ENCODE measurements at regions not wholly inside any gene's neighbourhood (a gene's known extent, or its start where the extent isn't known, plus 50 kb on each side); places are given as distances from the start of the nearest gene placed in this dataset.
A peak's percentile ranks its signal among the peaks of the same experiment; 100 is the strongest.

- Histone ChIP-seq H3K27ac (no peak overlapping the region), H3K36me3 (no peaks in the 10 kb centered on the region), H3K4me1 (peaks cover 0 to under 1% (median 0%) of the 10 kb centered on the region in 4 donors), H3K27me3 (no peaks in the 10 kb centered on the region), H3K4me3 (no peak overlapping the region), H3K9me3 (peaks cover 0 to 9% (median 0%) of the 10 kb centered on the region in 4 donors)
- 83 to 87% methylated on average over 6 of the region's 6 CpGs for WGBS, 2 donors
- DNase-seq (ENCODE audit: low spot score in 2 of 2) = no peak
- TF ChIP-seq EP300 (IDR thresholded peaks at IDR 0.05) (no peak), POLR2A (IDR thresholded peaks at IDR 0.05) (no peak), CTCF (IDR thresholded peaks at IDR 0.05) (no peak)
Observed at GRCh38 chr2:220192994-220193753, 565.7 kb downstream of the SLC4A3 start.

- Histone ChIP-seq H3K27me3 (no peaks in the 10 kb centered on the region), H3K4me1 (peaks cover 0 to 15% (median 0%) of the 10 kb centered on the region in 4 donors), H3K27ac (no peak overlapping the region), H3K36me3 (no peaks in the 10 kb centered on the region), H3K4me3 (no peak overlapping the region), H3K9me3 (peaks cover 0 to 9% (median 0%) of the 10 kb centered on the region in 4 donors)
- no peak for DNase-seq (ENCODE audit: low spot score in 2 of 2)
- 88 to 89% methylated on average over 10 of the region's 10 CpGs for WGBS, 2 donors
- TF ChIP-seq POLR2A (IDR thresholded peaks at IDR 0.05) (no peak), EP300 (IDR thresholded peaks at IDR 0.05) (no peak), CTCF (IDR thresholded peaks at IDR 0.05) (no peak)
Observed at GRCh38 chr2:220194630-220195584, 567.5 kb downstream of the SLC4A3 start.

GRCh38 chr2:220198896-220199295 lies 571.5 kb downstream of the SLC4A3 start:
- Histone ChIP-seq H3K9me3 (no peaks in the 10 kb centered on the region), H3K4me1 (peaks cover 0 to 17% (median 0%) of the 10 kb centered on the region in 4 donors), H3K27me3 (no peaks in the 10 kb centered on the region), H3K36me3 (no peaks in the 10 kb centered on the region), H3K27ac (no peak overlapping the region), H3K4me3 (no peak overlapping the region)
- DNase-seq (ENCODE audit: low spot score in 2 of 2) = peak in 1 of 2 donors; percentile 38
- peak in 1 of 2 donors; percentile 43 for TF ChIP-seq EP300 (IDR thresholded peaks at IDR 0.05)
- no peak for TF ChIP-seq POLR2A (IDR thresholded peaks at IDR 0.05)
- no peak for TF ChIP-seq CTCF (IDR thresholded peaks at IDR 0.05)
- WGBS, 2 donors = 44 to 45% methylated on average over 7 of the region's 7 CpGs

GRCh38 chr2:220202066-220202465 lies 574.6 kb downstream of the SLC4A3 start:
- TF ChIP-seq CTCF (IDR thresholded peaks at IDR 0.05) (no peak), POLR2A (IDR thresholded peaks at IDR 0.05) (no peak), EP300 (IDR thresholded peaks at IDR 0.05) (no peak)
- Histone ChIP-seq H3K4me3 (no peak overlapping the region), H3K27me3 (no peaks in the 10 kb centered on the region), H3K9me3 (no peaks in the 10 kb centered on the region), H3K36me3 (no peaks in the 10 kb centered on the region), H3K27ac (no peak overlapping the region), H3K4me1 (peaks cover 0 to 17% (median 0%) of the 10 kb centered on the region in 4 donors)
- DNase-seq (ENCODE audit: low spot score in 2 of 2) = no peak

GRCh38 chr2:220209093-220209492 lies 581.7 kb downstream of the SLC4A3 start:
- H3K4me1 ChIP-seq = no peaks in the 10 kb centered on the region
- H3K36me3 ChIP-seq = no peaks in the 10 kb centered on the region
- DNase-seq (ENCODE audit: low spot score in 2 of 2) = no peak
- H3K27me3 ChIP-seq = no peaks in the 10 kb centered on the region
- WGBS, 2 donors = 73 to 74% methylated on average over 1 of the region's 1 CpG
- no peak overlapping the region for H3K27ac ChIP-seq
- TF ChIP-seq POLR2A (IDR thresholded peaks at IDR 0.05) = no peak
- H3K4me3 ChIP-seq = no peak overlapping the region
- no peaks in the 10 kb centered on the region for H3K9me3 ChIP-seq
